ENCODE measurements at regions not wholly inside any gene's neighbourhood (a gene's known extent, or its start where the extent isn't known, plus 50 kb on each side); places are given as distances from the start of the nearest gene placed in this dataset.

- peaks cover 0 to 3% (median 0%) of the 10 kb centered on the region in 3 donors for H3K9me3 ChIP-seq
- H3K27me3 ChIP-seq, result no peaks in the 10 kb centered on the region
- TF ChIP-seq POLR2A (IDR thresholded peaks at IDR 0.05) (no peak), CTCF (IDR thresholded peaks at IDR 0.05) (no peak)
- intact Hi-C loops (cut with DNase I), result no loop called here
- DNase-seq (no peak), ATAC-seq (no peak)
- WGBS, 2 donors, result 21 to 25% methylated on average over 1 of the region's 1 CpG
- no peaks in the 10 kb centered on the region for H3K36me3 ChIP-seq (replicated peaks in 1 of 2; ENCODE audit: insufficient read depth in 1 of 2, low read depth in 2 of 2)
- no peaks in the 10 kb centered on the region for H3K4me1 ChIP-seq
- H3K27ac ChIP-seq, result no peak overlapping the region
- H3K4me3 ChIP-seq, result no peak overlapping the region
These were observed 236.4 kb upstream of the EPHA4 start for GRCh38 chr2:221808488-221808887.

GRCh38 chr2:221807706-221808105 is 235.6 kb upstream of the EPHA4 start:
- no peaks in the 10 kb centered on the region for H3K36me3 ChIP-seq (replicated peaks in 1 of 2; ENCODE audit: insufficient read depth in 1 of 2, low read depth in 2 of 2)
- H3K4me3 ChIP-seq, result no peak overlapping the region
- H3K9me3 ChIP-seq, result peaks cover 0 to 3% (median 0%) of the 10 kb centered on the region in 3 donors
- no peaks in the 10 kb centered on the region for H3K4me1 ChIP-seq
- no peak overlapping the region for H3K27ac ChIP-seq
- TF ChIP-seq POLR2A (IDR thresholded peaks at IDR 0.05), result no peak
- TF ChIP-seq CTCF (IDR thresholded peaks at IDR 0.05), result no peak
- 61 to 73% methylated on average over 1 of the region's 1 CpG for WGBS, 2 donors
- intact Hi-C loops (cut with DNase I), result no loop called here
- ATAC-seq (no peak), DNase-seq (no peak)
- H3K27me3 ChIP-seq, result no peaks in the 10 kb centered on the region

- H3K4me3 ChIP-seq, result no peak overlapping the region
- no peak for ATAC-seq
- H3K27ac ChIP-seq, result no peak overlapping the region
- 68 to 73% methylated on average over 1 of the region's 1 CpG for WGBS, 2 donors
- H3K36me3 ChIP-seq (replicated peaks in 1 of 2; ENCODE audit: insufficient read depth in 1 of 2, low read depth in 2 of 2), result no peaks in the 10 kb centered on the region
- TF ChIP-seq POLR2A (IDR thresholded peaks at IDR 0.05) (no peak), CTCF (IDR thresholded peaks at IDR 0.05) (no peak)
- H3K27me3 ChIP-seq, result no peaks in the 10 kb centered on the region
- DNase-seq, result no peak
- H3K4me1 ChIP-seq, result no peaks in the 10 kb centered on the region
- H3K9me3 ChIP-seq, result no peaks in the 10 kb centered on the region
- intact Hi-C loops (cut with DNase I), result no loop called here
These were observed 230.0 kb upstream of the EPHA4 start for GRCh38 chr2:221802089-221802488.

GRCh38 chr2:221792971-221793521 is 220.9 kb upstream of the EPHA4 start:
- no peaks in the 10 kb centered on the region for H3K9me3 ChIP-seq
- no peaks in the 10 kb centered on the region for H3K4me1 ChIP-seq
- no peaks in the 10 kb centered on the region for H3K36me3 ChIP-seq (replicated peaks in 1 of 2; ENCODE audit: insufficient read depth in 1 of 2, low read depth in 2 of 2)
- no peaks in the 10 kb centered on the region for H3K27me3 ChIP-seq
- TF ChIP-seq POLR2A (IDR thresholded peaks at IDR 0.05) (no peak), CTCF (IDR thresholded peaks at IDR 0.05) (no peak)
- ATAC-seq (no peak), DNase-seq (peak in 1 of 4 donors; percentile 21)
- H3K27ac ChIP-seq, result peak overlapping the region in 3 of 4 donors; percentile 28 to 77 (median 64)
- H3K4me3 ChIP-seq, result no peak overlapping the region
- WGBS, 2 donors, result 10 to 21% methylated on average over 7 of the region's 7 CpGs
- intact Hi-C loops (cut with DNase I), result no loop called here

- no peak for ATAC-seq
- TF ChIP-seq POLR2A (IDR thresholded peaks at IDR 0.05) (no peak), CTCF (IDR thresholded peaks at IDR 0.05) (no peak)
- DNase-seq, result no peak
- Histone ChIP-seq H3K27me3 (no peaks in the 10 kb centered on the region), H3K27ac (no peak overlapping the region), H3K36me3 (replicated peaks in 1 of 2; ENCODE audit: insufficient read depth in 1 of 2, low read depth in 2 of 2) (no peaks in the 10 kb centered on the region), H3K4me3 (no peak overlapping the region), H3K9me3 (no peaks in the 10 kb centered on the region), H3K4me1 (no peaks in the 10 kb centered on the region)
- intact Hi-C loops (cut with DNase I), result no loop called here
- WGBS, 2 donors, result 69 to 88% methylated on average over 2 of the region's 2 CpGs
These were observed 219.7 kb upstream of the EPHA4 start for GRCh38 chr2:221791844-221792243.
